Esophagus squamous epithelium (tissue), 5 donors: ENCODE measurements at regions not wholly inside any gene's neighbourhood (a gene's known extent, or its start where the extent isn't known, plus 50 kb on each side); places are given as distances from the start of the nearest gene placed in this dataset.
"Not testable (repeated sequence)": the region's sequence is repeated elsewhere in the genome, so short reads cannot be mapped to it uniquely, and the experiment has no call there.

ENCODE experiments used
- DNase-seq: peaks from one replicate; lab custom pipeline; 2025; lab: John Stamatoyannopoulos, UW
- H3K27ac ChIP-seq, 4 donors: fragments of 200-600 bp; sonication (generic); one replicate each; pipeline ENCODE4 v1.5.1; 2016 to 2019; ENCODE audit warnings: mild to moderate bottlenecking in 1 of 4
- H3K27me3 ChIP-seq, 4 donors: fragments of 200-600 bp; sonication (generic); 1 replicate in 3 of 4; 2 replicates in 1 of 4; pipeline versions ENCODE4 v1.5.1 to v1.6.0; 2017 to 2021; ENCODE audit warnings: antibody characterized with exemption in 1 of 4
- H3K36me3 ChIP-seq, 3 donors: fragments of 200-600 bp; sonication (generic); one replicate each; pipeline ENCODE4 v1.5.1; 2016 to 2019
- H3K4me1 ChIP-seq, 3 donors: fragments of 200-600 bp; sonication (generic); one replicate each; pipeline ENCODE4 v1.5.1; 2017 to 2019
- H3K4me3 ChIP-seq, 4 donors: fragments of 200-600 bp; sonication (generic); 1 replicate in 3 of 4; 2 replicates in 1 of 4; pipeline ENCODE4 v1.5.1; 2016 to 2019; ENCODE audit warnings: mild to moderate bottlenecking in 2 of 4, moderate library complexity in 1 of 4
- H3K9me3 ChIP-seq, 3 donors: fragments of 200-600 bp; sonication (generic); one replicate each; pipeline ENCODE4 v1.5.1; 2016 to 2019
- CTCF ChIP-seq, 6 experiments: fragments of 450-650 bp in 4 of 6; fragments of 200-600 bp in 2 of 6; sonication (generic) in 2 of 6; IDR thresholded peaks; one replicate each; pipeline ENCODE4 v1.5.1; 2016 to 2019; ENCODE audit warnings: antibody characterized with exemption in 6 of 6, mild to moderate bottlenecking in 4 of 6, moderate library complexity in 4 of 6
- POLR2A ChIP-seq, 4 donors: fragments of 450-650 bp; IDR thresholded peaks; one replicate each; pipeline ENCODE4 v1.6.1; 2017; ENCODE audit warnings: antibody characterized with exemption in 4 of 4, mild to moderate bottlenecking in 4 of 4, moderate library complexity in 3 of 4
- WGBS, 2 donors: methylation state at CpG; one replicate each; pipeline ENCODE4 v1.1.5; 2018; 5-methylcytosine and 5-hydroxymethylcytosine counted together
- intact Hi-C: fragments of 100-400 bp; cut with DNase I; formaldehyde crosslinking; loops from one replicate; pipeline ENCODE4 v1.15.0; 2022
- donor health status: DM: yes; HTN: yes; CAD: no.

GRCh38 chr2:13660231-13660630, 943.5 kb downstream of the TRIB2 start:
- H3K27ac ChIP-seq, result no peak overlapping the region
- no peaks in the 10 kb centered on the region for H3K36me3 ChIP-seq
- H3K27me3 ChIP-seq, result no peaks in the 10 kb centered on the region
- intact Hi-C loops, result no loop called here
- H3K9me3 ChIP-seq, result no peaks in the 10 kb centered on the region
- TF ChIP-seq CTCF (IDR thresholded peaks at IDR 0.05), result no peak
- no peak for TF ChIP-seq POLR2A (IDR thresholded peaks at IDR 0.05)
- H3K4me1 ChIP-seq, result no peaks in the 10 kb centered on the region
- no peak for DNase-seq
- 64 to 74% methylated on average over 3 of the region's 3 CpGs for WGBS, 2 donors
- no peak overlapping the region for H3K4me3 ChIP-seq

GRCh38 chr2:13662055-13662454, 945.3 kb downstream of the TRIB2 start:
- TF ChIP-seq POLR2A (IDR thresholded peaks at IDR 0.05) (no peak), CTCF (IDR thresholded peaks at IDR 0.05) (no peak)
- no peak overlapping the region for H3K4me3 ChIP-seq
- no peaks in the 10 kb centered on the region for H3K27me3 ChIP-seq
- H3K36me3 ChIP-seq, result no peaks in the 10 kb centered on the region
- no peak overlapping the region for H3K27ac ChIP-seq
- intact Hi-C loops, result no loop called here
- DNase-seq, result no peak
- 64 to 71% methylated on average over 1 of the region's 1 CpG for WGBS, 2 donors
- no peaks in the 10 kb centered on the region for H3K9me3 ChIP-seq
- no peaks in the 10 kb centered on the region for H3K4me1 ChIP-seq

- 45 to 47% methylated on average over 3 of the region's 3 CpGs for WGBS, 2 donors
- intact Hi-C loops, result no loop called here
- Histone ChIP-seq H3K9me3 (no peaks in the 10 kb centered on the region), H3K4me1 (no peaks in the 10 kb centered on the region), H3K36me3 (no peaks in the 10 kb centered on the region), H3K27me3 (no peaks in the 10 kb centered on the region), H3K4me3 (no peak overlapping the region), H3K27ac (no peak overlapping the region)
- TF ChIP-seq CTCF (IDR thresholded peaks at IDR 0.05) (no peak), POLR2A (IDR thresholded peaks at IDR 0.05) (no peak)
- DNase-seq, result no peak
Measured at GRCh38 chr2:13666582-13667414, 950.1 kb downstream of the TRIB2 start.

GRCh38 chr2:13667415-13667757, 950.6 kb downstream of the TRIB2 start:
- H3K4me1 ChIP-seq, result no peaks in the 10 kb centered on the region
- DNase-seq, result no peak
- H3K27me3 ChIP-seq, result no peaks in the 10 kb centered on the region
- H3K36me3 ChIP-seq, result no peaks in the 10 kb centered on the region
- no peaks in the 10 kb centered on the region for H3K9me3 ChIP-seq
- WGBS, 2 donors, result 75 to 81% methylated on average over 1 of the region's 1 CpG
- intact Hi-C loops, result no loop called here
- no peak overlapping the region for H3K4me3 ChIP-seq
- no peak overlapping the region for H3K27ac ChIP-seq
- TF ChIP-seq CTCF (IDR thresholded peaks at IDR 0.05), result no peak
- TF ChIP-seq POLR2A (IDR thresholded peaks at IDR 0.05), result no peak

- Histone ChIP-seq H3K36me3 (no peaks in the 10 kb centered on the region), H3K27ac (no peak overlapping the region), H3K27me3 (no peaks in the 10 kb centered on the region), H3K4me1 (no peaks in the 10 kb centered on the region), H3K9me3 (no peaks in the 10 kb centered on the region), H3K4me3 (no peak overlapping the region)
- 29 to 37% methylated on average over 3 of the region's 3 CpGs for WGBS, 2 donors
- DNase-seq, result no peak
- TF ChIP-seq POLR2A (IDR thresholded peaks at IDR 0.05) (no peak), CTCF (IDR thresholded peaks at IDR 0.05) (no peak)
- intact Hi-C loops, result no loop called here
Measured at GRCh38 chr2:13669607-13670006, 952.9 kb downstream of the TRIB2 start.

- H3K4me1 ChIP-seq, intact Hi-C loops, H3K27me3 ChIP-seq, H3K36me3 ChIP-seq, H3K27ac ChIP-seq, H3K9me3 ChIP-seq, H3K4me3 ChIP-seq, DNase-seq: not testable (repeated sequence)
Measured at GRCh38 chr2:13673821-13674220, 957.1 kb downstream of the TRIB2 start.
